ENCODE measurements at regions not wholly inside any gene's neighbourhood (a gene's known extent, or its start where the extent isn't known, plus 50 kb on each side); places are given as distances from the start of the nearest gene placed in this dataset.

DNA sequence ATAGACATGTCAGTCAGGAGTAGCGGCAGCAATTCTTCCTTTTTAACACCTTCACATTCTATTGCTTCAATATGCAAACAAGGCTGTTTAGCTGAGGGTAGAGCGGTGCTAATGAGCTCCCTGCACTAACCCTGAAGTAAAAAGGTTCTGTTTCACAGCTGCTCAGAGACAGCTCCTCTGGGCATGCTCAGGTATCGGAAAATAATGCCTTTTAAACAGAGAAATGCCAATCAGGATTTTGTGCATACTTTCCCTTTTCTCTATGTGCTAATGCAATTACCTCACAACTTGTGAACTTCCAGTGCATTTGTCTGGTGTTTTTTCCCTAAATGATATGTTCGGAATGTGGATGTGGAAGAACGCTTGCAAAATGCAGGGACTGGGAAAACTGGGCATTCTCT is 307.7 kb upstream of the FZD8 start:
- Histone ChIP-seq H3K4me3 (ENCODE audit: low read length) (no peak overlapping the region), H3K27ac (ENCODE audit: low read depth, low read length) (no peak overlapping the region), H3K18ac (ENCODE audit: low read length) (no peak overlapping the region), H3K56ac (ENCODE audit: low read length) (no peak overlapping the region), H2AK5ac (ENCODE audit: low read length) (no peak overlapping the region), H3K4ac (ENCODE audit: low read depth, low read length) (no peak overlapping the region), H3K36me3 (ENCODE audit: control insufficient read depth, insufficient read depth, low read length) (no peaks in the 10 kb centered on the region), H3K79me2 (ENCODE audit: control insufficient read depth, insufficient read depth, low read length) (no peaks in the 10 kb centered on the region), H2BK5ac (ENCODE audit: low read length) (no peak overlapping the region), H3K9ac (ENCODE audit: low read length) (no peak overlapping the region), H2BK15ac (replicated peaks; ENCODE audit: low read depth) (no peak overlapping the region), H3K23ac (ENCODE audit: low read length) (no peak overlapping the region), H3K79me1 (ENCODE audit: low read length) (no peaks in the 10 kb centered on the region), H4K5ac (ENCODE audit: low read length) (no peak overlapping the region), H3K4me1 (ENCODE audit: control insufficient read depth, low read depth, low read length) (peaks cover 8% of the 10 kb centered on the region), H4K8ac (ENCODE audit: low read depth, low read length) (no peak overlapping the region), H3K4me2 (ENCODE audit: low read length) (no peak overlapping the region), H2BK120ac (ENCODE audit: low read depth, low read length) (no peak overlapping the region), H3K27me3 (ENCODE audit: insufficient read depth, low read length, poor library complexity) (no peaks in the 10 kb centered on the region)
- no CpG with 5 or more reads among the region's 5 CpGs for WGBS (ENCODE audit: extremely low coverage, insufficient coverage, low lambda C conversion rate)
- peak; percentile 47 for DNase-seq

DNA sequence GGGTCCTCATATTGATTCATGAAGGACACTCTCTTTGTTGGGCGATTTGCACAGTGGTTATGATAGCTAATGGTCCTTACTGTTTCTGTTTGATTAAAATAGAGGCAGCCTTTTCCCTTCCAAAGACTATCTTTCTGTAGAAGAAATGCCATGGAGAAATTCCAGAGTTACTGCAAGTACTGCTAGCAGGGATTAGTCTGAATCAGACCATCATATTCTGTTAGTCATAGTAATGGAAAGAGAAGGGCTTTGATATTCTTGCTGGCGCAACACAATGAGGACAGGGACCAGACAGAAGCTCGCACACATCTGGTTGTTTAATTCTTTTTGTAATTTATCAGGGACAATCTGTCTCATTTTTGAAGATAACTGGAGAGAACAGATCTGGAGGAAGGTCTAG is 304.5 kb upstream of the FZD8 start:
- WGBS (ENCODE audit: extremely low coverage, insufficient coverage, low lambda C conversion rate): no CpG with 5 or more reads among the region's 3 CpGs
- DNase-seq: no peak
- Histone ChIP-seq H2BK5ac (ENCODE audit: low read length) (no peak overlapping the region), H2BK120ac (ENCODE audit: low read depth, low read length) (no peak overlapping the region), H3K23ac (ENCODE audit: low read length) (no peak overlapping the region), H3K79me1 (ENCODE audit: low read length) (no peaks in the 10 kb centered on the region), H3K18ac (ENCODE audit: low read length) (no peak overlapping the region), H3K4me1 (ENCODE audit: control insufficient read depth, low read depth, low read length) (peaks cover 8% of the 10 kb centered on the region), H4K5ac (ENCODE audit: low read length) (no peak overlapping the region), H3K4ac (ENCODE audit: low read depth, low read length) (no peak overlapping the region), H3K4me3 (ENCODE audit: low read length) (no peak overlapping the region), H3K4me2 (ENCODE audit: low read length) (no peak overlapping the region), H2AK5ac (ENCODE audit: low read length) (no peak overlapping the region), H2BK15ac (replicated peaks; ENCODE audit: low read depth) (no peak overlapping the region), H3K9ac (ENCODE audit: low read length) (no peak overlapping the region), H3K27me3 (ENCODE audit: insufficient read depth, low read length, poor library complexity) (no peaks in the 10 kb centered on the region), H4K8ac (ENCODE audit: low read depth, low read length) (no peak overlapping the region), H3K79me2 (ENCODE audit: control insufficient read depth, insufficient read depth, low read length) (no peaks in the 10 kb centered on the region), H3K27ac (ENCODE audit: low read depth, low read length) (no peak overlapping the region), H3K56ac (ENCODE audit: low read length) (no peak overlapping the region), H3K36me3 (ENCODE audit: control insufficient read depth, insufficient read depth, low read length) (no peaks in the 10 kb centered on the region)

DNA sequence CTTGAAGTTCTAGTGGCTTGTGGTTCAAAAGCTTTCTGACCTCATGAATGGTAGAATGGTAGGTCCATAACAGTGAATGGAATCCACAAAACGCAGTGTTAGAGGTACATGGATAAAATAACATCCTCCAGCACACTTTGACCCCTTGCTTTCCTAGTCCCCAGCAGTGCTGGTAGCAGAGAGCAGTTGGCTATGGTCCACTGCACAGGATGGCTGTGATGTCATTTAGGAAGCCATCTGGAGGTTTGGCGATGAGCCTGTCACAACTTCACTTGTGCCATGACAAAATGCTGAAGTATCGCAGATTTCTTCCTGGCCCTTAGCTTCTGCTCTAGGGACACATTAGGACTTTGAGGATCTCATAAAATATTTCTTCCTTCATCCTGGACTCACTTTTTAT is 300.0 kb upstream of the FZD8 start:
- no peak overlapping the region for H4K8ac ChIP-seq (ENCODE audit: low read depth, low read length)
- WGBS (ENCODE audit: extremely low coverage, insufficient coverage, low lambda C conversion rate): no CpG with 5 or more reads among the region's 3 CpGs
- H3K36me3 ChIP-seq (ENCODE audit: control insufficient read depth, insufficient read depth, low read length): no peaks in the 10 kb centered on the region
- no peak overlapping the region for H3K4me2 ChIP-seq (ENCODE audit: low read length)
- no peak overlapping the region for H2BK15ac ChIP-seq (replicated peaks; ENCODE audit: low read depth)
- H4K5ac ChIP-seq (ENCODE audit: low read length): no peak overlapping the region
- H3K27me3 ChIP-seq (ENCODE audit: insufficient read depth, low read length, poor library complexity): no peaks in the 10 kb centered on the region
- no peak overlapping the region for H2AK5ac ChIP-seq (ENCODE audit: low read length)
- H3K56ac ChIP-seq (ENCODE audit: low read length): no peak overlapping the region
- no peak for DNase-seq
- no peak overlapping the region for H2BK5ac ChIP-seq (ENCODE audit: low read length)
- no peaks in the 10 kb centered on the region for H3K79me2 ChIP-seq (ENCODE audit: control insufficient read depth, insufficient read depth, low read length)
- no peak overlapping the region for H3K4ac ChIP-seq (ENCODE audit: low read depth, low read length)
- no peak overlapping the region for H3K9ac ChIP-seq (ENCODE audit: low read length)
- H3K4me1 ChIP-seq (ENCODE audit: control insufficient read depth, low read depth, low read length): peaks cover 5% of the 10 kb centered on the region
- no peak overlapping the region for H3K4me3 ChIP-seq (ENCODE audit: low read length)
- H3K23ac ChIP-seq (ENCODE audit: low read length): no peak overlapping the region
- H3K27ac ChIP-seq (ENCODE audit: low read depth, low read length): no peak overlapping the region
- no peaks in the 10 kb centered on the region for H3K79me1 ChIP-seq (ENCODE audit: low read length)
- H2BK120ac ChIP-seq (ENCODE audit: low read depth, low read length): no peak overlapping the region
- no peak overlapping the region for H3K18ac ChIP-seq (ENCODE audit: low read length)

DNA sequence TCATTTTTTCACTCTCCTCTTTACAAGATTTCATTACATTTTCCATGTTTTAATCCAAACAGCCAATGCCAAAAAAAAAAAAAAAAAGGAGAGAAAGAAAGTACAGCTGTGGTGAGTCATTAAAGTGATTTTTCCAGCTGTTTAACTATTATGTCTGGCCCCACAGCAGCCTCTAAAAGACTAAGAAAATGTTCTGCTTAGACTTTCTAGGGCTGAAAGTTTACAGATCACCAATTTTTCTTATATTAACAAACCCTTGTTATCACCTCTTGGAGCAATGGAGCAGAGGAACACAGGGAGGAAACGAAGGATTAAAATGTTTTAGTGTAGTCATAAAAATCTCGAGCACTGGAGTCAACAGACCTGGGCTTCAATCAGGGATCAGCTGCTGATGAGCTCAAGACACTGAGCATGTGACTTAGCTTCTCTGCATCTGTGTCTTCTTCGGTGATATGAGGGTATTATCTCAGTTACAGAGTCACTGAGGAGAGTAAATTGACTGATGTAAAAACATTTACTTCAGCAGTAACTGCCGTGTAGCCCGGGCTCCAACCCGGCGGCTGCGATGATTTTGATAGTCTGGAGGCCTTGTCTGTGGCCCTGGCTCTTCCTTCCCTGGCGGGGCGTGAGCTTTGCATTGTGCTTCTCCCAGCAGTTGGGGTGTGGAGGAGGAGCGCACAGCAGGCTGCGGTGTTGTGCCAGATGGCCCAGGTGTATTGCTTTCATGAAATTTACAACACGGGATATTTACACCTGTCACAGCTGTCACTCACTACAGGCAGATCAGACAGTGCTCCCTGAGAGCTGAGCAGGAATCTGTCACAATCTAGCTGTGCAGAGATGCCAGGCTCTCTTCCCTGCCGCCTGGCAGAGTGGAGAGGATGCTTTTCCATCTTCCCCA is 298.3 kb upstream of the FZD8 start:
- no peak overlapping the region for H4K5ac ChIP-seq (ENCODE audit: low read length)
- no peak overlapping the region for H3K23ac ChIP-seq (ENCODE audit: low read length)
- no peak overlapping the region for H3K4me3 ChIP-seq (ENCODE audit: low read length)
- H2BK5ac ChIP-seq (ENCODE audit: low read length): peak overlapping the region; percentile 9
- H3K79me1 ChIP-seq (ENCODE audit: low read length): no peaks in the 10 kb centered on the region
- no peaks in the 10 kb centered on the region for H3K79me2 ChIP-seq (ENCODE audit: control insufficient read depth, insufficient read depth, low read length)
- no peak overlapping the region for H3K4me2 ChIP-seq (ENCODE audit: low read length)
- no peak overlapping the region for H3K56ac ChIP-seq (ENCODE audit: low read length)
- no peak overlapping the region for H2BK15ac ChIP-seq (replicated peaks; ENCODE audit: low read depth)
- H3K18ac ChIP-seq (ENCODE audit: low read length): no peak overlapping the region
- H3K27me3 ChIP-seq (ENCODE audit: insufficient read depth, low read length, poor library complexity): no peaks in the 10 kb centered on the region
- no peak overlapping the region for H3K9ac ChIP-seq (ENCODE audit: low read length)
- DNase-seq: peak; percentile 43
- H3K36me3 ChIP-seq (ENCODE audit: control insufficient read depth, insufficient read depth, low read length): no peaks in the 10 kb centered on the region
- peaks cover 5% of the 10 kb centered on the region for H3K4me1 ChIP-seq (ENCODE audit: control insufficient read depth, low read depth, low read length)
- WGBS (ENCODE audit: extremely low coverage, insufficient coverage, low lambda C conversion rate): no CpG with 5 or more reads among the region's 14 CpGs
- no peak overlapping the region for H4K8ac ChIP-seq (ENCODE audit: low read depth, low read length)
- no peak overlapping the region for H2AK5ac ChIP-seq (ENCODE audit: low read length)
- H3K27ac ChIP-seq (ENCODE audit: low read depth, low read length): no peak overlapping the region
- H3K4ac ChIP-seq (ENCODE audit: low read depth, low read length): no peak overlapping the region
- no peak overlapping the region for H2BK120ac ChIP-seq (ENCODE audit: low read depth, low read length)

DNA sequence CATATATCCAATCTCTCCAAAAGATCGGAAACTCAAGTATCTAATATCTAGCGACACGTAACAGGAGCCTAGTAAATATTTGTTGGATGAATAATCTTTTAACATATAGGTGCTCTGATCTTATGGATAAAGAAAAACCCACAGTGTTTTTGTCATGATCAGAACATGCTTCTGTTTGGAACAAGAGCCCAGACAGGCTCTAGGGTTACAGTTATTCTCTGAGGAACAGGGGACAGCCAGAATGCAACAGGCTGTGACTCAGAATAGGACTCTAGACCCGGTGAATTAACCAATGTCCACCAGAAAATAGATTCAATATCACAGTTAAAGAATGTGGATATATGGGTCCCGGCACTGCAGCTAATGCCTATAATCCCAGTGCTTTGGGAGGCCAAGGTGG is 296.1 kb upstream of the FZD8 start:
- Histone ChIP-seq H4K5ac (ENCODE audit: low read length) (no peak overlapping the region), H2BK5ac (ENCODE audit: low read length) (no peak overlapping the region), H3K18ac (ENCODE audit: low read length) (no peak overlapping the region), H3K27me3 (ENCODE audit: insufficient read depth, low read length, poor library complexity) (no peaks in the 10 kb centered on the region), H2BK120ac (ENCODE audit: low read depth, low read length) (no peak overlapping the region), H3K36me3 (ENCODE audit: control insufficient read depth, insufficient read depth, low read length) (no peaks in the 10 kb centered on the region), H3K4me1 (ENCODE audit: control insufficient read depth, low read depth, low read length) (peaks cover 5% of the 10 kb centered on the region), H3K4ac (ENCODE audit: low read depth, low read length) (no peak overlapping the region), H3K79me2 (ENCODE audit: control insufficient read depth, insufficient read depth, low read length) (no peaks in the 10 kb centered on the region), H3K56ac (ENCODE audit: low read length) (no peak overlapping the region), H2AK5ac (ENCODE audit: low read length) (no peak overlapping the region), H3K4me3 (ENCODE audit: low read length) (no peak overlapping the region), H2BK15ac (replicated peaks; ENCODE audit: low read depth) (no peak overlapping the region), H3K9ac (ENCODE audit: low read length) (no peak overlapping the region), H4K8ac (ENCODE audit: low read depth, low read length) (no peak overlapping the region), H3K4me2 (ENCODE audit: low read length) (no peak overlapping the region), H3K23ac (ENCODE audit: low read length) (no peak overlapping the region), H3K27ac (ENCODE audit: low read depth, low read length) (no peak overlapping the region), H3K79me1 (ENCODE audit: low read length) (no peaks in the 10 kb centered on the region)
- DNase-seq: no peak
- no CpG with 5 or more reads among the region's 5 CpGs for WGBS (ENCODE audit: extremely low coverage, insufficient coverage, low lambda C conversion rate)

DNA sequence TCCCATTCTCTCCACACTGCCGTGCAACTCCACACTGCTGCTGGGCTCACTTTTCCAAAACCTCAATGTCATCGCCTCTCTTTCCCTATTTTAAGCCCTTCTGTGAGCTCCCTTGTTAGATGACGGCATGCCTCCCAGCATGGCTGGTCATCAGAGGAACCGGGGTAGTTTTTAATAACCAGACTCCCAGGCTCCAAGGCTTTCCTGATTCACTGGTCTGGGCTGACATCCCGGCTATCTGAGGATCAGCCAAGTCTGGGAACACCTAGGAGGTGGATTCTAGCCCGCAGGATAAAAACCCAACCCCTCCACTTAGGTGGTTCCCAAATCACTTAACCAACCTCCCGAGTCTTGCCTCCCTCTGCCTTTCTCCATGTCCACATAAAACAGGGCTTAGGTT is 295.4 kb upstream of the FZD8 start:
- WGBS (ENCODE audit: extremely low coverage, insufficient coverage, low lambda C conversion rate): no CpG with 5 or more reads among the region's 7 CpGs
- DNase-seq: no peak
- no peak overlapping the region for H3K23ac ChIP-seq (ENCODE audit: low read length)
- H4K5ac ChIP-seq (ENCODE audit: low read length): no peak overlapping the region
- H4K8ac ChIP-seq (ENCODE audit: low read depth, low read length): no peak overlapping the region
- no peaks in the 10 kb centered on the region for H3K27me3 ChIP-seq (ENCODE audit: insufficient read depth, low read length, poor library complexity)
- H3K56ac ChIP-seq (ENCODE audit: low read length): no peak overlapping the region
- no peak overlapping the region for H3K4ac ChIP-seq (ENCODE audit: low read depth, low read length)
- H2AK5ac ChIP-seq (ENCODE audit: low read length): no peak overlapping the region
- H3K4me1 ChIP-seq (ENCODE audit: control insufficient read depth, low read depth, low read length): peaks cover 5% of the 10 kb centered on the region
- no peaks in the 10 kb centered on the region for H3K36me3 ChIP-seq (ENCODE audit: control insufficient read depth, insufficient read depth, low read length)
- no peak overlapping the region for H3K9ac ChIP-seq (ENCODE audit: low read length)
- no peak overlapping the region for H3K18ac ChIP-seq (ENCODE audit: low read length)
- no peak overlapping the region for H3K4me2 ChIP-seq (ENCODE audit: low read length)
- no peak overlapping the region for H3K4me3 ChIP-seq (ENCODE audit: low read length)
- no peak overlapping the region for H2BK120ac ChIP-seq (ENCODE audit: low read depth, low read length)
- no peak overlapping the region for H3K27ac ChIP-seq (ENCODE audit: low read depth, low read length)
- H2BK15ac ChIP-seq (replicated peaks; ENCODE audit: low read depth): no peak overlapping the region
- no peak overlapping the region for H2BK5ac ChIP-seq (ENCODE audit: low read length)
- no peaks in the 10 kb centered on the region for H3K79me1 ChIP-seq (ENCODE audit: low read length)
- no peaks in the 10 kb centered on the region for H3K79me2 ChIP-seq (ENCODE audit: control insufficient read depth, insufficient read depth, low read length)
